HFFc6 (cell line): ENCODE measurements at regions not wholly inside any gene's neighbourhood (a gene's known extent, or its start where the extent isn't known, plus 50 kb on each side); places are given as distances from the start of the nearest gene placed in this dataset.

Experiments used
- DNase-seq: peaks from one replicate; pipeline ENCODE4 v3.0.0-alpha.2; 2018
- H3K27ac Mint-ChIP-seq: 2 replicates; pipeline ENCODE4 v1.8.0; 2020; ENCODE audit warnings: mild to moderate bottlenecking, mixed read lengths
- H3K27me3 Mint-ChIP-seq: 2 replicates; pipeline ENCODE4 v1.8.0; 2021; ENCODE audit warnings: mild to moderate bottlenecking, moderate library complexity, mixed read lengths; ENCODE audit not compliant: insufficient read depth
- H3K36me3 Mint-ChIP-seq: 2 replicates; pipeline ENCODE4 v1.8.0; 2021; ENCODE audit warnings: low read depth, mixed read lengths
- H3K4me1 Mint-ChIP-seq: 2 replicates; pipeline ENCODE4 v1.8.0; 2020; ENCODE audit warnings: low read depth, mixed read lengths
- H3K4me3 Mint-ChIP-seq: 2 replicates; pipeline ENCODE4 v1.8.0; 2020; ENCODE audit warnings: mild to moderate bottlenecking, moderate library complexity, mixed read lengths
- H3K9me3 Mint-ChIP-seq: 2 replicates; pipeline ENCODE4 v1.8.0; 2020; ENCODE audit warnings: mild to moderate bottlenecking, mixed read lengths
- CTCF ChIP-seq: fragments of 200-600 bp; sonication (generic); IDR thresholded peaks from 2 replicates; pipeline ENCODE4 v1.5.0; 2021; ENCODE audit warnings: antibody characterized with exemption, mild to moderate bottlenecking

GRCh38 chr1:187275985-187276575 lies 447.3 kb downstream of the PLA2G4A start:
- Mint-ChIP-seq H3K27ac (no peak overlapping the region), H3K9me3 (peaks cover 30% of the 10 kb centered on the region), H3K4me1 (no peaks in the 10 kb centered on the region), H3K27me3 (no peaks in the 10 kb centered on the region), H3K4me3 (no peak overlapping the region), H3K36me3 (no peaks in the 10 kb centered on the region)
- DNase-seq, result no peak
- TF ChIP-seq CTCF, result no peak

- no peak for TF ChIP-seq CTCF
- Mint-ChIP-seq H3K4me1 (no peaks in the 10 kb centered on the region), H3K9me3 (peaks cover 29% of the 10 kb centered on the region), H3K27ac (no peak overlapping the region), H3K4me3 (no peak overlapping the region), H3K27me3 (no peaks in the 10 kb centered on the region), H3K36me3 (no peaks in the 10 kb centered on the region)
- DNase-seq, result no peak
Observed at GRCh38 chr1:187276677-187277076, 447.9 kb downstream of the PLA2G4A start.

- no peak overlapping the region for H3K27ac Mint-ChIP-seq
- H3K9me3 Mint-ChIP-seq, result peaks cover 21% of the 10 kb centered on the region
- TF ChIP-seq CTCF, result no peak
- no peak for DNase-seq
- no peak overlapping the region for H3K4me3 Mint-ChIP-seq
- no peaks in the 10 kb centered on the region for H3K27me3 Mint-ChIP-seq
- H3K4me1 Mint-ChIP-seq, result no peaks in the 10 kb centered on the region
- no peaks in the 10 kb centered on the region for H3K36me3 Mint-ChIP-seq
Observed at GRCh38 chr1:187280031-187280430, 451.3 kb downstream of the PLA2G4A start.

GRCh38 chr1:187281085-187281484 lies 452.3 kb downstream of the PLA2G4A start:
- DNase-seq, result no peak
- no peak for TF ChIP-seq CTCF
- H3K36me3 Mint-ChIP-seq, result no peaks in the 10 kb centered on the region
- H3K27me3 Mint-ChIP-seq, result no peaks in the 10 kb centered on the region
- peaks cover 23% of the 10 kb centered on the region for H3K9me3 Mint-ChIP-seq
- no peaks in the 10 kb centered on the region for H3K4me1 Mint-ChIP-seq
- no peak overlapping the region for H3K27ac Mint-ChIP-seq
- H3K4me3 Mint-ChIP-seq, result no peak overlapping the region

GRCh38 chr1:187283984-187284383 lies 455.2 kb downstream of the PLA2G4A start:
- Mint-ChIP-seq H3K9me3 (peaks cover 33% of the 10 kb centered on the region), H3K4me3 (no peak overlapping the region), H3K27ac (no peak overlapping the region), H3K4me1 (no peaks in the 10 kb centered on the region), H3K27me3 (no peaks in the 10 kb centered on the region), H3K36me3 (no peaks in the 10 kb centered on the region; the same call in 1 of the 2 replicates)
- no peak for TF ChIP-seq CTCF
- no peak for DNase-seq
